IMR-90 (cell line): ENCODE measurements at regions not wholly inside any gene's neighbourhood (a gene's known extent, or its start where the extent isn't known, plus 50 kb on each side); places are given as distances from the start of the nearest gene placed in this dataset.

Experiments used
- ATAC-seq: fragments of 200-7000 bp; cut with Tn5 transposase; 2 replicates; pipeline ENCODE4 v1.9.1; 2020; ENCODE audit warnings: low read depth, mild to moderate bottlenecking, moderate library complexity
- BruUV-seq: library from RNA; stranded (reverse); fragments of 400-500 nt; replicated peaks from 2 replicates; lab custom pipeline; 2021; lab: Mats Ljungman, UMichigan
- CTCF ChIA-PET: fragments of 300-600 bp; formaldehyde crosslinking; extraction: SDS; loops from one replicate; lab custom pipeline; 2021; ENCODE audit warnings: antibody characterized with exemption; lab: Yijun Ruan, JAX
- POLR2A ChIA-PET: fragments of 300-600 bp; sonication (Branson Sonifier 250); formaldehyde crosslinking; loops from one replicate; lab custom pipeline; 2022; ENCODE audit warnings: antibody characterized with exemption; ENCODE audit not compliant: unreplicated experiment; lab: Charles Lee
- DNase-seq: peaks from one replicate; pipeline ENCODE4 v3.0.0; 2013
- H2AFZ ChIP-seq: replicated peaks from 2 replicates; pipeline ENCODE3; 2013; ENCODE audit warnings: low read length, mild to moderate bottlenecking; ENCODE audit not compliant: poor library complexity
- H2AK5ac ChIP-seq: 2 replicates; pipeline ENCODE4 v1.6.1; 2013; ENCODE audit warnings: low read depth, low read length, inconsistent platforms
- H2AK9ac ChIP-seq: replicated peaks from 2 replicates; pipeline ENCODE3; 2013; ENCODE audit warnings: mild to moderate bottlenecking, low read depth, low read length, moderate library complexity; ENCODE audit not compliant: poor library complexity
- H2BK120ac ChIP-seq: 2 replicates; pipeline ENCODE4 v1.6.1; 2013; ENCODE audit warnings: low read depth, low read length, inconsistent platforms
- H2BK15ac ChIP-seq: 3 replicates; pipeline ENCODE4 v1.6.1; 2013; ENCODE audit warnings: low read depth, low read length, inconsistent platforms
- H2BK20ac ChIP-seq: 2 replicates; pipeline ENCODE4 v1.6.1; 2013; ENCODE audit warnings: low read depth, mild to moderate bottlenecking, inconsistent platforms, low read length, moderate library complexity
- H2BK5ac ChIP-seq: 2 replicates; pipeline ENCODE4 v1.6.1; 2013; ENCODE audit warnings: mild to moderate bottlenecking, low read depth, low read length, inconsistent platforms; ENCODE audit not compliant: poor library complexity, severe bottlenecking
- H3K14ac ChIP-seq: replicated peaks from 2 replicates; pipeline ENCODE4 v1.6.1; 2013; ENCODE audit warnings: low read depth, low read length, inconsistent platforms
- H3K18ac ChIP-seq: 2 replicates; pipeline ENCODE4 v1.6.1; 2013; ENCODE audit warnings: low read depth, low read length, control low read depth
- H3K23ac ChIP-seq: 2 replicates; pipeline ENCODE4 v1.6.1; 2013; ENCODE audit warnings: low read depth, low read length, inconsistent platforms
- H3K27ac ChIP-seq: 2 replicates; pipeline ENCODE4 v1.5.1; 2013; ENCODE audit warnings: mild to moderate bottlenecking, control low read depth, low read length; ENCODE audit not compliant: insufficient read depth
- H3K27me3 ChIP-seq: 2 replicates; pipeline ENCODE4 v1.6.1; 2013; ENCODE audit warnings: low read length; ENCODE audit not compliant: control insufficient read depth, insufficient read depth
- H3K36me3 ChIP-seq: 2 replicates; pipeline ENCODE4 v1.6.1; 2013; ENCODE audit warnings: low read length, mixed read lengths; ENCODE audit not compliant: control insufficient read depth, insufficient read depth
- H3K4ac ChIP-seq: 2 replicates; pipeline ENCODE4 v1.6.1; 2013; ENCODE audit warnings: low read depth, low read length, inconsistent platforms
- H3K4me1 ChIP-seq: 2 replicates; pipeline ENCODE4 v1.6.1; 2013; ENCODE audit warnings: low read length, mixed read lengths; ENCODE audit not compliant: control insufficient read depth, insufficient read depth
- H3K4me2 ChIP-seq: 2 replicates; pipeline ENCODE4 v1.6.1; 2013; ENCODE audit warnings: low read depth, mild to moderate bottlenecking, control low read depth, low read length, moderate library complexity
- H3K4me3 ChIP-seq: 2 replicates; pipeline ENCODE4 v1.5.1; 2013; ENCODE audit warnings: low read depth, mild to moderate bottlenecking, control low read depth, low read length, moderate library complexity; ENCODE audit not compliant: insufficient read depth
- H3K56ac ChIP-seq: 2 replicates; pipeline ENCODE4 v1.6.1; 2013; ENCODE audit warnings: low read length, inconsistent platforms; ENCODE audit not compliant: insufficient read depth; ENCODE audit errors: extremely low read depth
- H3K79me1 ChIP-seq, 2 experiments: 2 replicates each; pipeline ENCODE4 v1.6.1; 2013; ENCODE audit warnings: low read length in 2 of 2, inconsistent platforms in 1 of 2, low read depth in 1 of 2
- H3K9ac ChIP-seq: 2 replicates; pipeline ENCODE4 v1.6.1; 2013; ENCODE audit warnings: low read depth, low read length, control low read depth
- H3K9me1 ChIP-seq: 2 replicates; pipeline ENCODE4 v1.6.1; 2013; ENCODE audit warnings: low read length, inconsistent platforms; ENCODE audit not compliant: insufficient read depth
- H3K9me3 ChIP-seq: 2 replicates; pipeline ENCODE4 v1.6.1; 2013; ENCODE audit warnings: low read length; ENCODE audit not compliant: control insufficient read depth, insufficient read depth
- H4K20me1 ChIP-seq: 2 replicates; pipeline ENCODE4 v1.6.1; 2013; ENCODE audit warnings: low read length, inconsistent platforms; ENCODE audit not compliant: insufficient read depth
- H4K5ac ChIP-seq: 2 replicates; pipeline ENCODE4 v1.6.1; 2013; ENCODE audit warnings: mild to moderate bottlenecking, low read depth, low read length, control low read depth
- H4K8ac ChIP-seq, 2 experiments: 2 replicates each; pipeline ENCODE4 v1.6.1; 2013; ENCODE audit warnings: low read depth in 2 of 2, low read length in 2 of 2, control low read depth in 1 of 2, inconsistent platforms in 1 of 2
- H4K91ac ChIP-seq: 2 replicates; pipeline ENCODE4 v1.6.1; 2013; ENCODE audit warnings: low read depth, low read length, inconsistent platforms; ENCODE audit not compliant: insufficient read depth
- BHLHE40 ChIP-seq: fragments of 150-350 bp; IDR thresholded peaks from 2 replicates; pipeline ENCODE4 v1.6.1; 2016; ENCODE audit warnings: mild to moderate bottlenecking, low read depth, low read length
- CEBPB ChIP-seq: IDR thresholded peaks from 2 replicates; pipeline ENCODE4 v1.6.1; 2012; ENCODE audit warnings: low read depth, low read length, improper control_type of control experiment
- CHD1 ChIP-seq: IDR thresholded peaks from 2 replicates; pipeline ENCODE4 v1.6.1; 2012; ENCODE audit warnings: low read depth, low read length, improper control_type of control experiment
- CTCF ChIP-seq: conservative IDR thresholded peaks from 2 replicates; pipeline ENCODE4 v1.5.1; 2012; ENCODE audit warnings: mild to moderate bottlenecking, low read depth, low read length, improper control_type of control experiment
- FOS ChIP-seq: fragments of 150-350 bp; IDR thresholded peaks from 2 replicates; pipeline ENCODE4 v1.6.1; 2016; ENCODE audit warnings: low read depth, low read length
- MAFK ChIP-seq: IDR thresholded peaks from 2 replicates; pipeline ENCODE4 v1.6.1; 2012; ENCODE audit warnings: low read depth, low read length, improper control_type of control experiment
- MAZ ChIP-seq: IDR thresholded peaks from 2 replicates; pipeline ENCODE4 v1.6.1; 2012; ENCODE audit warnings: low read depth, mild to moderate bottlenecking, low read length, improper control_type of control experiment, moderate library complexity, borderline replicate concordance
- MXI1 ChIP-seq: IDR thresholded peaks from 2 replicates; pipeline ENCODE4 v1.6.1; 2012; ENCODE audit warnings: low read depth, mild to moderate bottlenecking, low read length, moderate library complexity, borderline replicate concordance
- NFE2L2 ChIP-seq: fragments of 150-350 bp; IDR thresholded peaks from 2 replicates; pipeline ENCODE4 v1.6.1; 2016; ENCODE audit warnings: low read depth, mild to moderate bottlenecking, low read length
- POLR2A ChIP-seq: IDR thresholded peaks from 2 replicates; pipeline ENCODE4 v1.6.1; 2012; ENCODE audit warnings: mild to moderate bottlenecking, low read depth, low read length
- RAD21 ChIP-seq: IDR thresholded peaks from 2 replicates; pipeline ENCODE4 v1.6.1; 2012; ENCODE audit warnings: low read length, improper control_type of control experiment
- RCOR1 ChIP-seq: IDR thresholded peaks from 2 replicates; pipeline ENCODE4 v1.6.1; 2012; ENCODE audit warnings: mild to moderate bottlenecking, low read length, improper control_type of control experiment; ENCODE audit not compliant: insufficient replicate concordance
- RFX5 ChIP-seq: IDR thresholded peaks from 2 replicates; pipeline ENCODE4 v1.8.0; 2012; ENCODE audit warnings: low read depth, mild to moderate bottlenecking, low read length, moderate library complexity
- SMC3 ChIP-seq: fragments of 150-350 bp; IDR thresholded peaks from 2 replicates; pipeline ENCODE4 v1.6.1; 2016; ENCODE audit warnings: low read depth, mild to moderate bottlenecking, antibody characterized with exemption, low read length, moderate library complexity
- WGBS, 2 experiments: methylation state at CpG; one replicate each; pipeline versions ENCODE4 v1.1.5 to v1.1.7; 2013; ENCODE audit warnings: missing lambda C conversion rate in 2 of 2; ENCODE audit not compliant: insufficient read length in 1 of 2; ENCODE audit errors: extremely low coverage in 2 of 2; 5-methylcytosine and 5-hydroxymethylcytosine counted together
- dilution Hi-C: fragments of 300-500 bp; cut with HindIII; formaldehyde crosslinking; loops from one replicate; pipeline ENCODE4 v1.14.3; 2018; ENCODE audit warnings: low sequenced_read_pairs; ENCODE audit not compliant: unreplicated experiment
- in situ Hi-C: fragments of 300-500 bp; cut with MboI; formaldehyde crosslinking; loops from 3 replicates; pipeline ENCODE4 v1.14.3; 2019; ENCODE audit warnings: low sequenced_read_pairs, inconsistent platforms, mixed read lengths
- intact Hi-C: fragments of 100-400 bp; cut with micrococcal nuclease; formaldehyde crosslinking; loops from 2 replicates; pipeline ENCODE4 v1.10.0; 2022
- TF ChIP-seq, protein P1 (sequence below): fragments of 150-350 bp; IDR thresholded peaks from 2 replicates; pipeline ENCODE4 v1.6.1; 2016; ENCODE audit warnings: low read depth, mild to moderate bottlenecking, low read length, moderate library complexity, borderline replicate concordance
- TF ChIP-seq, protein P2 (sequence below): fragments of 150-350 bp; IDR thresholded peaks from 2 replicates; pipeline ENCODE4 v1.6.1; 2017; ENCODE audit warnings: mild to moderate bottlenecking, antibody characterized with exemption, low read length, low read depth

- in situ Hi-C loops (loop anchor here (25.0 kb wide), 1 partner anchor 840 kb away; no protein-coding TSS in a partner anchor), intact Hi-C loops (no loop called here), dilution Hi-C loops (no loop called here)
- Histone ChIP-seq H3K27me3 (peaks cover 20% of the 10 kb centered on the region), H3K9me3 (no peaks in the 10 kb centered on the region), H2BK15ac (no peak overlapping the region), H3K23ac (no peak overlapping the region), H3K4ac (no peak overlapping the region), H3K4me3 (no peak overlapping the region), H3K79me1 (no peaks in the 10 kb centered on the region), H2BK5ac (no peak overlapping the region), H2AK5ac (no peak overlapping the region), H3K18ac (no peak overlapping the region), H3K56ac (no peak overlapping the region), H4K20me1 (no peaks in the 10 kb centered on the region), H2AFZ (no peak overlapping the region), H3K36me3 (no peaks in the 10 kb centered on the region), H2AK9ac (no peak overlapping the region), H4K5ac (no peak overlapping the region), H3K14ac (no peak overlapping the region), H4K8ac (no peak overlapping the region), H3K4me1 (no peaks in the 10 kb centered on the region), H4K91ac (no peak overlapping the region), H3K9me1 (no peaks in the 10 kb centered on the region), H3K4me2 (no peak overlapping the region), H3K27ac (no peak overlapping the region), H2BK120ac (no peak overlapping the region), H3K9ac (no peak overlapping the region), H2BK20ac (no peak overlapping the region)
- ChIA-PET POLR2A (no interaction called here), CTCF (no interaction called here)
- DNase-seq (no peak), ATAC-seq (no peak)
- WGBS, 2 experiments, result 60% methylated on average over 1 of the region's 2 CpGs; no CpG with 5 or more reads in 1 of the 2 experiments
- BruUV-seq, result no TSS peak
- TF ChIP-seq FOS, result no peak
- no peak for TF ChIP-seq SMC3
- TF ChIP-seq NFE2L2, result no peak
- TF ChIP-seq RCOR1, result no peak
- TF ChIP-seq RAD21, result no peak
- TF ChIP-seq CTCF, result no peak
- TF ChIP-seq, protein P1, sequence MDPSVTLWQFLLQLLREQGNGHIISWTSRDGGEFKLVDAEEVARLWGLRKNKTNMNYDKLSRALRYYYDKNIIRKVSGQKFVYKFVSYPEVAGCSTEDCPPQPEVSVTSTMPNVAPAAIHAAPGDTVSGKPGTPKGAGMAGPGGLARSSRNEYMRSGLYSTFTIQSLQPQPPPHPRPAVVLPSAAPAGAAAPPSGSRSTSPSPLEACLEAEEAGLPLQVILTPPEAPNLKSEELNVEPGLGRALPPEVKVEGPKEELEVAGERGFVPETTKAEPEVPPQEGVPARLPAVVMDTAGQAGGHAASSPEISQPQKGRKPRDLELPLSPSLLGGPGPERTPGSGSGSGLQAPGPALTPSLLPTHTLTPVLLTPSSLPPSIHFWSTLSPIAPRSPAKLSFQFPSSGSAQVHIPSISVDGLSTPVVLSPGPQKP, result no peak
- TF ChIP-seq MAFK, result no peak
- TF ChIP-seq POLR2A, result no peak
- TF ChIP-seq CHD1, result no peak
- no peak for TF ChIP-seq MXI1
- TF ChIP-seq, protein P2, sequence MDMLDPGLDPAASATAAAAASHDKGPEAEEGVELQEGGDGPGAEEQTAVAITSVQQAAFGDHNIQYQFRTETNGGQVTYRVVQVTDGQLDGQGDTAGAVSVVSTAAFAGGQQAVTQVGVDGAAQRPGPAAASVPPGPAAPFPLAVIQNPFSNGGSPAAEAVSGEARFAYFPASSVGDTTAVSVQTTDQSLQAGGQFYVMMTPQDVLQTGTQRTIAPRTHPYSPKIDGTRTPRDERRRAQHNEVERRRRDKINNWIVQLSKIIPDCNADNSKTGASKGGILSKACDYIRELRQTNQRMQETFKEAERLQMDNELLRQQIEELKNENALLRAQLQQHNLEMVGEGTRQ, result no peak
- no peak for TF ChIP-seq BHLHE40
- TF ChIP-seq CEBPB, result no peak
- TF ChIP-seq RFX5, result no peak
- TF ChIP-seq MAZ, result no peak
Measured at GRCh38 chr18:22752014-22752413, 181.1 kb upstream of the RBBP8 start.
